Activated naive CD4-positive, alpha-beta T cell treated with anti-CD3 and anti-CD28 coated beads, Interleukin-2, amount 50 U/mL, for 16 hours (primary cell): ENCODE measurements at regions not wholly inside any gene's neighbourhood (a gene's known extent, or its start where the extent isn't known, plus 50 kb on each side); places are given as distances from the start of the nearest gene placed in this dataset.

Experiments
- DNase-seq: peaks from one replicate; pipeline ENCODE4 v3.0.0-alpha.2; 2020

GRCh38 chr5:125302577-125302976 lies 556.1 kb upstream of the ZNF608 start:
- no peak for DNase-seq

GRCh38 chr5:125306741-125307140 lies 560.3 kb upstream of the ZNF608 start:
- DNase-seq: no peak

GRCh38 chr5:125310749-125311148 lies 564.3 kb upstream of the ZNF608 start:
- no peak for DNase-seq

- no peak for DNase-seq
Observed at GRCh38 chr5:125311743-125312142, 565.3 kb upstream of the ZNF608 start.

- no peak for DNase-seq
Observed at GRCh38 chr5:125313555-125313954, 567.1 kb upstream of the ZNF608 start.

- no peak for DNase-seq
Observed at GRCh38 chr5:125315306-125315705, 568.9 kb upstream of the ZNF608 start.

GRCh38 chr5:125316391-125316790 lies 570.0 kb upstream of the ZNF608 start:
- no peak for DNase-seq

- no peak for DNase-seq
Observed at GRCh38 chr5:125316915-125317535, 570.6 kb upstream of the ZNF608 start.

GRCh38 chr5:125317536-125317995 lies 571.1 kb upstream of the ZNF608 start:
- no peak for DNase-seq

GRCh38 chr5:125321654-125322053 lies 575.2 kb upstream of the ZNF608 start:
- no peak for DNase-seq

- no peak for DNase-seq
Observed at GRCh38 chr5:125323613-125324012, 577.2 kb upstream of the ZNF608 start.

GRCh38 chr5:125325488-125326149 lies 579.2 kb upstream of the ZNF608 start:
- DNase-seq: no peak

- DNase-seq: no peak
Observed at GRCh38 chr5:125326150-125326510, 579.7 kb upstream of the ZNF608 start.

GRCh38 chr5:125327676-125328075 lies 581.2 kb upstream of the ZNF608 start:
- DNase-seq: no peak

GRCh38 chr5:125331987-125332598 lies 585.7 kb upstream of the ZNF608 start:
- no peak for DNase-seq

GRCh38 chr5:125333416-125333815 lies 587.0 kb upstream of the ZNF608 start:
- DNase-seq: no peak

GRCh38 chr5:125336401-125336800 lies 590.0 kb upstream of the ZNF608 start:
- no peak for DNase-seq

- DNase-seq: no peak
Observed at GRCh38 chr5:125337294-125337693, 590.9 kb upstream of the ZNF608 start.

GRCh38 chr5:125338440-125339174 lies 592.2 kb upstream of the ZNF608 start:
- no peak for DNase-seq

- no peak for DNase-seq
Observed at GRCh38 chr5:125341436-125341835, 595.0 kb upstream of the ZNF608 start.

GRCh38 chr5:125343015-125343414 lies 596.6 kb upstream of the ZNF608 start:
- DNase-seq: no peak

- DNase-seq: no peak
Observed at GRCh38 chr5:125346316-125346715, 599.9 kb upstream of the ZNF608 start.

GRCh38 chr5:125348221-125348692 lies 601.8 kb upstream of the ZNF608 start:
- no peak for DNase-seq
